GM06990 (cell line): ENCODE measurements at regions not wholly inside any gene's neighbourhood (a gene's known extent, or its start where the extent isn't known, plus 50 kb on each side); places are given as distances from the start of the nearest gene placed in this dataset.

ENCODE experiments used
- DNase-seq: peaks from one replicate; pipeline ENCODE4 v3.0.0-alpha.2; 2011; ENCODE audit not compliant: insufficient read length; ENCODE audit errors: extremely low read depth
- H3K27me3 ChIP-seq: replicated peaks from 2 replicates; pipeline ENCODE4 v1.6.0; 2011; ENCODE audit warnings: low read length; ENCODE audit not compliant: control insufficient read depth, insufficient read depth
- H3K36me3 ChIP-seq: 2 replicates; pipeline ENCODE4 v1.5.1; 2011; ENCODE audit warnings: low read length; ENCODE audit not compliant: control insufficient read depth, insufficient read depth
- H3K4me3 ChIP-seq: replicated peaks from 2 replicates; pipeline ENCODE4 v1.5.1; 2011; ENCODE audit warnings: low read depth, mild to moderate bottlenecking, control low read depth, low read length
- CTCF ChIP-seq: IDR thresholded peaks from 2 replicates; pipeline ENCODE4 v1.5.1; 2011; ENCODE audit warnings: low read length, control low read depth, mild to moderate bottlenecking, inconsistent platforms; ENCODE audit not compliant: insufficient read depth, poor library complexity, severe bottlenecking

- Histone ChIP-seq H3K4me3 (no peak overlapping the region), H3K27me3 (no peaks in the 10 kb centered on the region), H3K36me3 (no peaks in the 10 kb centered on the region)
- no peak for TF ChIP-seq CTCF
- DNase-seq = no peak
These were observed 115.7 kb downstream of the MTPAP start for GRCh38 chr10:30233186-30233959.

- H3K36me3 ChIP-seq = no peaks in the 10 kb centered on the region
- H3K4me3 ChIP-seq = no peak overlapping the region
- no peak for DNase-seq
- no peaks in the 10 kb centered on the region for H3K27me3 ChIP-seq
- no peak for TF ChIP-seq CTCF
These were observed 117.4 kb downstream of the MTPAP start for GRCh38 chr10:30231709-30232108.

- no peaks in the 10 kb centered on the region for H3K36me3 ChIP-seq
- no peak for DNase-seq
- no peak overlapping the region for H3K4me3 ChIP-seq
- no peaks in the 10 kb centered on the region for H3K27me3 ChIP-seq
- TF ChIP-seq CTCF = no peak
These were observed 117.9 kb downstream of the MTPAP start for GRCh38 chr10:30231071-30231652.

- Histone ChIP-seq H3K4me3 (no peak overlapping the region), H3K36me3 (no peaks in the 10 kb centered on the region), H3K27me3 (no peaks in the 10 kb centered on the region)
- no peak for DNase-seq
- TF ChIP-seq CTCF = no peak
These were observed 119.5 kb downstream of the MTPAP start for GRCh38 chr10:30229536-30229935.

GRCh38 chr10:30228417-30229036 lies 120.6 kb downstream of the MTPAP start:
- no peaks in the 10 kb centered on the region; the same call in 1 of the 2 replicates for H3K27me3 ChIP-seq
- no peak overlapping the region for H3K4me3 ChIP-seq
- TF ChIP-seq CTCF = no peak
- H3K36me3 ChIP-seq = no peaks in the 10 kb centered on the region
- no peak for DNase-seq
